GM18526 (cell line): ENCODE measurements at regions not wholly inside any gene's neighbourhood (a gene's known extent, or its start where the extent isn't known, plus 50 kb on each side); places are given as distances from the start of the nearest gene placed in this dataset.

Experiments
- POLR2A ChIP-seq: IDR thresholded peaks from 3 replicates; pipeline ENCODE4 v1.6.1; 2011; ENCODE audit not compliant: insufficient read length; ENCODE audit errors: extremely low read depth

DNA sequence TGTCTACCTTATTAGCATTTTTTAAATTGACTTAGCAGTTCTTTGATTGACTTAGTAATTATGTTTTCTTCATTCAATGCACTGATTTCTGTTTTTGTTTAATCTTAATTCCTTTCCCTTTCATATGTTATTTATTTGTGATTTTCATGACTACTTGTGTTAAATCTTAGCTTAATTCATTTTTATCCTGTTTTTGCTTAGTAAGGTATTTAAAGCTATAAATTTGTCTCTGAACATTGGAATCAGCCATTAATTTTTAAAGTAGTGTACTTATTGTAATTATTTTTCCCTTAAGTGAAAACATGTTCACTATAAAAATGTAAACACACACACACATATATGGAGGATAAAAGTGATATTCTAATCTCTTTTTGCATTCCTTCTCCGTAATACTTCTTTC is 109.1 kb upstream of the DIPK2B start:
- TF ChIP-seq POLR2A, result no peak

DNA sequence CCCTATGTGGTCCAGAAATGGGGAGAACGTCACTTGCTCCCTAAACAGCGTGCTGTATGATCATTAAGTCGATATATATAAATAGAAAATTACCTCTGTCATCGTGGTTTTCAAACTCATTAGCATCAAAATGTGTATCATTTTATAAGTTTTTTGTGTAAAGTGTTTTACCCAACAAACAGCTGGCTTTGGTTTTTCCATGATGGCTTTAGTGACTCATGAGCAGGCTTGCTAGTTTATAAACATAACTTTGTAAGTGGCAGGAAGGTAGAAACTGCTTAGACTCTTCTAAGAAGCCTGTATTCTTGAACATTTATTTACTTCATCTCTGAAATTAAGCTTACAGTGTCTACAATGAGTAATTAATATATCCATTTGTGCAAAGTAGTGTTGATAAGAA is 108.4 kb upstream of the DIPK2B start:
- TF ChIP-seq POLR2A, result no peak

DNA sequence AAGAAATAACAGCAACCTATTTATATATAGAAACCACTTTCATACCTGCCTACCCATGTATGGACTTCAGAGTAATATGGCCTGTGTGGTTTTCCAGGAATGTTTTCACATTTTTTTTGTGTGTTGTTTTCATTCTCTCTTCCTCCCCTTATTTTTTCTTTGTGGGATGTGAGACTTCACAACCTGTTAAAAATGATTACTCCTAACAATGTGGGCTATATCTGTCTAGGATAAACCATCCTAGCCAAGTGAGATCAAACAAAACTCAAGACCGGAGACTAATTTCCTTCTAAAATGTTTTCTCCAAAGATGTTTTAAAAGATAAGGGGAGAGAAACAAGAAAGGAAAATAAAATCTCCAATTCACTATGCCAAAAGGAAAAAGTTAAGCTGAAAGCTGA is 106.1 kb upstream of the DIPK2B start:
- no peak for TF ChIP-seq POLR2A

DNA sequence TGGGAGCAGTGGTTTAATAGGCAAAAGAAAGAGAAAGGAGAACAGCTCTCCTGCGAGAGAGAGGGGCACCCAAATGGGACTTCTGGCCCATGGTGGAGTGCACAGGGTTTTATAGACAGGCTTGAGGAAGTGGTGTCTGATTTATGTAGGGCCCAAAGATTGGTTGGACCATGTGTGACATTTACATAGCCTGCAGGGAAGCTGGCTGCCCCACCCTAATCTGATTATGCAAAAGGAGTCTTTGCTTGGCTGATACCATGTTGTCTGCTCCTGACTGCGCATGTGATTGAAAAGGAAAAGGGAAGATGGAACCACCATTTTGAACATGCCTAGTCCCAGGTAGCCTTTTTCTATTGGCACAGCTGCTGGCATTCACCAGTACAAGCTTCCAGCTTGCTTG is 100.0 kb upstream of the DIPK2B start:
- TF ChIP-seq POLR2A, result no peak

DNA sequence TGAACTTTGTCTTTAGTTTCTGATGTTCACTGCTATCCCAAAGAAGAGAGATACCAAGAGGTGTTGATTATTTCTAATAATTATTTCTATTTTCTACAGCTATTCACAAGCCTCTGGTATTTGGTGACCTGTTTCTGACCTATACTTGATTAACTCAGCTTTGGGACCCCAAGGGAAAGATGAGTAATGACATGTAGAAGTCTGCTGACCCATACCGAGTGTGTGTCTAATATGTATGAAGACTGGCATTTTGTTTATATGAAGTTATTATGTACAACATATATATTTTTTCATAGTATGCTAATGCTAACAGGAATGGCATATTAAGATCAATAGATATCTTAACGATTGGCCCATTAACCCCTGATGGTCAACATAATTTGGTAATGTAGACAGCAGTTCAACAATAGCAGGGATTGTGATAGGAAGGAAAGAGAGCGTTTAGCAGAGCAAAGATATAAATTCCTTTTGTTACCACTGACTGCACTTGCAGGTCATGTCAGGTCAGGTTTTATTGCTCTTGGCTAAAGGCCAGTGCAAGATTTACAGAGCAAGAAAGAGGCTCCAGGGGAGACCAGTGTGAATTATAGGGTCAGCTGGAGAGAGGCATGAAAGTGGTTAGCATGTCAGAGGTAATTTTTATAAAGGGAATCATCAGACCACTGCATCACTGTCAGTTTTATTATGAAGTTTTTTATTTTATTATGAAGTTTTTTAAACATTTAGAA is 94.7 kb upstream of the DIPK2B start:
- no peak for TF ChIP-seq POLR2A

DNA sequence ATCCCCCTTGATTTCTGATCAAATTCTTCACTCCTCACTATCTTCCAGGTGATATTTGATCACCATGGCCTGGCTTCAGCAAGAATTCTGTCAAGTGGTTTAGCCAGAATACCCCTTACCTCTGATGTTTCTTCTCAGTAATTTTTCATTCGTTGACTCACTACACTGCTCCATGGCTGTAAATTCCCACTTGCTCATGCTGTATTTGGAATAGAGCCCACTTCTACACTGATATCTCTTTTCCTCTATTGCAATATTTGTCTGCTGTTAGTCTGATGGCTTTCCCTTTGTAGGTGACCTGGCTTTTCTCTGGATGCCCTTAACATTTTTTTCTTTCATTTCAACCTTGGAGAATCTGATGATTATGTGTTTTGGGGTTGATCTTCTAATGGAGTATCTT is 73.9 kb upstream of the DIPK2B start:
- TF ChIP-seq POLR2A, result no peak

DNA sequence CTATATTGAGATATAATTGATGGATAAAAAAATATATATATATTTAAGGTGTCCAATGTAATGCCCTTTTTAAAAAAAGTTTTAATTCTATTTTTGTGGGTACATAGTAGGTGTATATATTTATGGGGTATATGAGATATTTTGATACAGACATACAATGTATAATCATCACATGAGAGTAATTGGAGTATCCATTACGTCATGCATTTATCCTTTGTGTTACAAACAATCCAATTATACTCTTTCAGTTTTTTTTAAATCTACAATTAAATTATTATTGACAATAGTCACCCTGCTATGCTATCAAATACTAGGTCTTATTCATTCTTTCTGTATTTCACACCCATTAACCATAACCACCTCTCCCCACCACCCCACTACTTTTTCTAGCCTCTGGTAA is 66.3 kb upstream of the DIPK2B start:
- no peak for TF ChIP-seq POLR2A

DNA sequence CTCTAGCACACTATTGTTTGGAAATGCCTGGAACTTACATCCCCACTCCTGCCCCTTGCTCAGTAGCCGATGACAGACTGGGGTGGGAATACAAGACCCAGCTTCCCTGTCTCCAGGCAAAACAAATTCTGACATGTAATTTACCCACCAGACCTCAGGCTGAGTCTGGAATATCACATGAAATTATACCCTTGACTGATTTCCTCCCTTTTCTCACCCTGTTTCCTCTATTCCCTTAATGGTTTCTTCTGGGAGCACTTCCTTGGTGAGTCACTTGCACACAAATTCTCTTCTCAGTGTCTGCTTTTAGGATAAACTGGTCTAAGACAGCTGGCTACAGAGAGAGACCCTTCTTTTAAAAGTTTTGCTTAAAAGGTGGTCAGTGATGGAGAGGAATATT is 65.8 kb upstream of the DIPK2B start:
- no peak for TF ChIP-seq POLR2A

DNA sequence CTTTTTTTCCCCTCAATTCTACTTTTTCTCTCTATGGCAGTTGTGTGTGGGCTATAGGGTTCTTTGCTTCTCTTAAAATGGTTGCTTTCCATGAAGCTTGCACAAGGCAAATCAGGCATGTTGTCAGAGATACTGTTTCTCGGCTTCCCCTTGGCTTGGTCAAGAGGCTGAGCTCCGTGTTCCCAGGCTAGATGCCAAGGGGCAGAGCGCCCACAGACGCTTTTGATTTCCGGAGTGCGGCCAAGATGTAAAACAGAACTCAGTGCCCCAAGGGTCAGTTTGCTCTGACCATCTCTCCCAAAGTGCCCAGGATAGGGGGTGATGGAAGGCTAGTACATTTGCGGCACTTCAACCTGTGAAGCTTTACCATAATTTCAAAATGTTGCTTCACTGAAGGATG is 64.2 kb upstream of the DIPK2B start:
- no peak for TF ChIP-seq POLR2A

DNA sequence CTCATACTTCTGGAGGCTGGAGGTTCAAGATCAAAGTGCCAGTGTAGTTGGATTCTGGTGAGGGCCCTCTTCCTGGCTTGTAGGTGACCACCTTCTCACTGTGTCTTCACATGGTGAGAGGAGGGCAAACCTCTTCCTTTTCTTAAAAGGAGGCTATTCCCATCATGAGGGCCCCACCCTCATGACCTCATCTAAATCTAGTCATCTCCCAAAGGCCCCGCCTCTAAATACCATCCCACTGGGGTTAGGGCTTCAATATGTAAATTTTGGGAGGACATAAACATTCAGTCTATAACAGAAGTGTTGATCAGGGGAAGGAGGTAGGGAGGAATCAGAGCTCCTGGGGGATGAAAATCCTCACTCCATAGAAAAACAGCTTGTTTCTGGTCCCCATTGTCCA is 60.8 kb upstream of the DIPK2B start:
- TF ChIP-seq POLR2A, result no peak

DNA sequence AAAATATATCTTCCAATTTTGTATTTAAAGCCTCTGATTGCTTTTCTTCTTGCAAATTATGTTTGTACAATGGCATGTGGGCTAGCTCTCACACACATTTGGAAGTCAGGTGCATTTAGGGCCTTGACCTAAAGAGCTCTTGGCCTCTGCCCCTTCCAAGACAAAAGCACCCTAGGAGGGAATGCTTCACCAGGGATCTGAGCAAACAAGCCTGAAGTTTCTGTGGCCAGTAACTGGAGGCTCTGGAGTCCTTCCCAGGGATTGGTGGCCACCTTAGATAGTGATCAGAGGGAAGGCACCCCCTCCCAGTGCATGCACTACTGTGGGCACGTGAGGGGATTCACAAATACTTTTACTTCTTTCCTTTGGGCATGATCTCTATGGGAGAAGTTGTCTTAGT is 60.3 kb upstream of the DIPK2B start:
- TF ChIP-seq POLR2A, result no peak

DNA sequence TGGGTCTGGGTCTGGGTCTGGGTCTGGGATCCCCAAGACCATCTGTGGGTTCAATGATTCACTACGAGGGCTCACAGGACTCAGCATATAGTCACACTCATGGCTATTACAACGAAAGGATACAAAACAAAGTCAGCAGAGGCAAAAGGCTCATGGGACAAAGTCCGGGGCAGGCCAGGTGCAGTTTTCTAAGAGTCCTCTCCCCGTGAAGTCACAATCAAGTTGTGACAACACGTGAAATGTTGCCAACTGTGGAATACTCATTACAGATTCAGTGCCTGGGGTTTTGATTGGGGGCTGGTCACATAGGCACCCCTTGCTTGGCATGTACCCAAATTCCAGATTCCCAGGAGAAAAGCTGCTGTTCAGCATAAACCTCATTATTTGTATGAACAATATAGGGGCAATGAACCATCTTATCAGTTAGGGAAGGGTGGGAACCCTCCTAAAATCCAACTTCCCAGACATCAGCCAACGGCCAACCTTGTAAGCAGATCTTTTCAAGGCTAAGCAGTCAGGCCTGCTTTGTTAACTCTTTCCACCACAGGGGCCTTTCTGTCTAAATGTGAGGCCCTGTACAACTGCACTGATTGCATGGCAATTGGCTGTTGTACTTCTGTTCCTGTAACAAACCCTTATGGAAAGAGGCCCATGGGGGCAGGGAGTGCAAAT is 58.2 kb upstream of the DIPK2B start:
- TF ChIP-seq POLR2A, result no peak
